ENCODE measurements at regions not wholly inside any gene's neighbourhood (a gene's known extent, or its start where the extent isn't known, plus 50 kb on each side); places are given as distances from the start of the nearest gene placed in this dataset.

DNA sequence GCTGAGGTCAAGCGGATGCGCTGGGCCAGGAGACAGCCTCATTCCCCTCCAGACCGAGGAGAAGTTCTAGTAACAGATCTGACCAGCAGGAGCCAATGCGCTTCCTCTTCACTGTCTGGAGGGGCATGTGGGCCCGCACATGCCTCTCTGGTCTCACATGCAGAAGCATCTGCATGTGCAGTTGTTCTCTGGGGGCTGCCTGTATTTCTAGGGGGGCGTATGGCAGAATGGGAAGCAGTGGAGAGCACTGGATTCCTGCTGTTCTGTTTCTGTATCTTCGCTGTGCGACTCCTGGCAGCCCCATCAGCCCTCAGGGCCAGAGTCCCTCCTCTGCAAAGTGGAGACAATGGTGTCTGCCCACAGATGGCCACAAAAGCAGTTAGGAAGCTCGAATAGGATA, 170.4 kb upstream of the IQSEC1 start:
- TF ChIP-seq, protein P1, sequence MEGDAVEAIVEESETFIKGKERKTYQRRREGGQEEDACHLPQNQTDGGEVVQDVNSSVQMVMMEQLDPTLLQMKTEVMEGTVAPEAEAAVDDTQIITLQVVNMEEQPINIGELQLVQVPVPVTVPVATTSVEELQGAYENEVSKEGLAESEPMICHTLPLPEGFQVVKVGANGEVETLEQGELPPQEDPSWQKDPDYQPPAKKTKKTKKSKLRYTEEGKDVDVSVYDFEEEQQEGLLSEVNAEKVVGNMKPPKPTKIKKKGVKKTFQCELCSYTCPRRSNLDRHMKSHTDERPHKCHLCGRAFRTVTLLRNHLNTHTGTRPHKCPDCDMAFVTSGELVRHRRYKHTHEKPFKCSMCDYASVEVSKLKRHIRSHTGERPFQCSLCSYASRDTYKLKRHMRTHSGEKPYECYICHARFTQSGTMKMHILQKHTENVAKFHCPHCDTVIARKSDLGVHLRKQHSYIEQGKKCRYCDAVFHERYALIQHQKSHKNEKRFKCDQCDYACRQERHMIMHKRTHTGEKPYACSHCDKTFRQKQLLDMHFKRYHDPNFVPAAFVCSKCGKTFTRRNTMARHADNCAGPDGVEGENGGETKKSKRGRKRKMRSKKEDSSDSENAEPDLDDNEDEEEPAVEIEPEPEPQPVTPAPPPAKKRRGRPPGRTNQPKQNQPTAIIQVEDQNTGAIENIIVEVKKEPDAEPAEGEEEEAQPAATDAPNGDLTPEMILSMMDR (IDR thresholded peaks at IDR 0.05 in 2 of 3, conservative IDR thresholded peaks at IDR 0.05 in 1 of 3; ENCODE audit: control insufficient read depth in 2 of 3, extremely low read depth in 1 of 3, insufficient read depth in 1 of 3, low read depth in 3 of 3, low read length in 3 of 3): no peak
- TF ChIP-seq EZH2 (IDR thresholded peaks at IDR 0.05; ENCODE audit: borderline replicate concordance, control insufficient read depth, low read depth, low read length) (no peak), NFYB (IDR thresholded peaks at IDR 0.05; ENCODE audit: insufficient read depth, low read depth, low read length) (no peak), RFX5 (IDR thresholded peaks at IDR 0.05; ENCODE audit: low read depth, low read length) (no peak), SMARCA5 (IDR thresholded peaks at IDR 0.05) (no peak), FOXM1 (IDR thresholded peaks at IDR 0.05; ENCODE audit: low read depth, low read length) (no peak), POLR2A (IDR thresholded peaks at IDR 0.05; ENCODE audit: low read depth, low read length) (no peak), RELA (IDR thresholded peaks at IDR 0.05; ENCODE audit: borderline replicate concordance, partially characterized antibody) (no peak), DPF2 (IDR thresholded peaks at IDR 0.05) (no peak), POLR2AphosphoS2 (IDR thresholded peaks at IDR 0.05; ENCODE audit: low read depth, low read length) (no peak)
- TF ChIP-seq, protein P2, sequence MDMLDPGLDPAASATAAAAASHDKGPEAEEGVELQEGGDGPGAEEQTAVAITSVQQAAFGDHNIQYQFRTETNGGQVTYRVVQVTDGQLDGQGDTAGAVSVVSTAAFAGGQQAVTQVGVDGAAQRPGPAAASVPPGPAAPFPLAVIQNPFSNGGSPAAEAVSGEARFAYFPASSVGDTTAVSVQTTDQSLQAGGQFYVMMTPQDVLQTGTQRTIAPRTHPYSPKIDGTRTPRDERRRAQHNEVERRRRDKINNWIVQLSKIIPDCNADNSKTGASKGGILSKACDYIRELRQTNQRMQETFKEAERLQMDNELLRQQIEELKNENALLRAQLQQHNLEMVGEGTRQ (IDR thresholded peaks at IDR 0.05; ENCODE audit: borderline replicate concordance, low read depth, low read length): no peak
- TF ChIP-seq, protein P3, sequence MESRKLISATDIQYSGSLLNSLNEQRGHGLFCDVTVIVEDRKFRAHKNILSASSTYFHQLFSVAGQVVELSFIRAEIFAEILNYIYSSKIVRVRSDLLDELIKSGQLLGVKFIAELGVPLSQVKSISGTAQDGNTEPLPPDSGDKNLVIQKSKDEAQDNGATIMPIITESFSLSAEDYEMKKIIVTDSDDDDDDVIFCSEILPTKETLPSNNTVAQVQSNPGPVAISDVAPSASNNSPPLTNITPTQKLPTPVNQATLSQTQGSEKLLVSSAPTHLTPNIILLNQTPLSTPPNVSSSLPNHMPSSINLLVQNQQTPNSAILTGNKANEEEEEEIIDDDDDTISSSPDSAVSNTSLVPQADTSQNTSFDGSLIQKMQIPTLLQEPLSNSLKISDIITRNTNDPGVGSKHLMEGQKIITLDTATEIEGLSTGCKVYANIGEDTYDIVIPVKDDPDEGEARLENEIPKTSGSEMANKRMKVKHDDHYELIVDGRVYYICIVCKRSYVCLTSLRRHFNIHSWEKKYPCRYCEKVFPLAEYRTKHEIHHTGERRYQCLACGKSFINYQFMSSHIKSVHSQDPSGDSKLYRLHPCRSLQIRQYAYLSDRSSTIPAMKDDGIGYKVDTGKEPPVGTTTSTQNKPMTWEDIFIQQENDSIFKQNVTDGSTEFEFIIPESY (IDR thresholded peaks at IDR 0.05): no peak
- TF ChIP-seq, protein P4, sequence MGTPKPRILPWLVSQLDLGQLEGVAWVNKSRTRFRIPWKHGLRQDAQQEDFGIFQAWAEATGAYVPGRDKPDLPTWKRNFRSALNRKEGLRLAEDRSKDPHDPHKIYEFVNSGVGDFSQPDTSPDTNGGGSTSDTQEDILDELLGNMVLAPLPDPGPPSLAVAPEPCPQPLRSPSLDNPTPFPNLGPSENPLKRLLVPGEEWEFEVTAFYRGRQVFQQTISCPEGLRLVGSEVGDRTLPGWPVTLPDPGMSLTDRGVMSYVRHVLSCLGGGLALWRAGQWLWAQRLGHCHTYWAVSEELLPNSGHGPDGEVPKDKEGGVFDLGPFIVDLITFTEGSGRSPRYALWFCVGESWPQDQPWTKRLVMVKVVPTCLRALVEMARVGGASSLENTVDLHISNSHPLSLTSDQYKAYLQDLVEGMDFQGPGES (IDR thresholded peaks at IDR 0.05): no peak
- TF ChIP-seq, protein P5, sequence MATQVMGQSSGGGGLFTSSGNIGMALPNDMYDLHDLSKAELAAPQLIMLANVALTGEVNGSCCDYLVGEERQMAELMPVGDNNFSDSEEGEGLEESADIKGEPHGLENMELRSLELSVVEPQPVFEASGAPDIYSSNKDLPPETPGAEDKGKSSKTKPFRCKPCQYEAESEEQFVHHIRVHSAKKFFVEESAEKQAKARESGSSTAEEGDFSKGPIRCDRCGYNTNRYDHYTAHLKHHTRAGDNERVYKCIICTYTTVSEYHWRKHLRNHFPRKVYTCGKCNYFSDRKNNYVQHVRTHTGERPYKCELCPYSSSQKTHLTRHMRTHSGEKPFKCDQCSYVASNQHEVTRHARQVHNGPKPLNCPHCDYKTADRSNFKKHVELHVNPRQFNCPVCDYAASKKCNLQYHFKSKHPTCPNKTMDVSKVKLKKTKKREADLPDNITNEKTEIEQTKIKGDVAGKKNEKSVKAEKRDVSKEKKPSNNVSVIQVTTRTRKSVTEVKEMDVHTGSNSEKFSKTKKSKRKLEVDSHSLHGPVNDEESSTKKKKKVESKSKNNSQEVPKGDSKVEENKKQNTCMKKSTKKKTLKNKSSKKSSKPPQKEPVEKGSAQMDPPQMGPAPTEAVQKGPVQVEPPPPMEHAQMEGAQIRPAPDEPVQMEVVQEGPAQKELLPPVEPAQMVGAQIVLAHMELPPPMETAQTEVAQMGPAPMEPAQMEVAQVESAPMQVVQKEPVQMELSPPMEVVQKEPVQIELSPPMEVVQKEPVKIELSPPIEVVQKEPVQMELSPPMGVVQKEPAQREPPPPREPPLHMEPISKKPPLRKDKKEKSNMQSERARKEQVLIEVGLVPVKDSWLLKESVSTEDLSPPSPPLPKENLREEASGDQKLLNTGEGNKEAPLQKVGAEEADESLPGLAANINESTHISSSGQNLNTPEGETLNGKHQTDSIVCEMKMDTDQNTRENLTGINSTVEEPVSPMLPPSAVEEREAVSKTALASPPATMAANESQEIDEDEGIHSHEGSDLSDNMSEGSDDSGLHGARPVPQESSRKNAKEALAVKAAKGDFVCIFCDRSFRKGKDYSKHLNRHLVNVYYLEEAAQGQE (IDR thresholded peaks at IDR 0.05; ENCODE audit: low read depth, low read length): no peak
